Gastroesophageal sphincter (tissue), 4 donors: ENCODE measurements at regions not wholly inside any gene's neighbourhood (a gene's known extent, or its start where the extent isn't known, plus 50 kb on each side); places are given as distances from the start of the nearest gene placed in this dataset.

Source experiments
- ATAC-seq: fragments of 150-250 bp; one replicate; pipeline ENCODE4 v1.9.1; 2016; ENCODE audit warnings: mild to moderate bottlenecking, moderate library complexity
- H3K27ac ChIP-seq, 4 donors: fragments of 200-600 bp; sonication (generic) in 3 of 4; 1 replicate in 3 of 4; 2 replicates in 1 of 4; pipeline ENCODE4 v1.5.1; 2016 to 2019
- H3K27me3 ChIP-seq: fragments of 200-600 bp; sonication (generic); one replicate; pipeline ENCODE4 v1.5.1; 2019
- H3K36me3 ChIP-seq, 2 donors: fragments of 200-600 bp; sonication (generic); one replicate each; pipeline ENCODE4 v1.5.1; 2019; ENCODE audit warnings: control low read depth in 1 of 2
- H3K4me1 ChIP-seq, 3 donors: fragments of 200-600 bp; sonication (generic); 1 replicate in 2 of 3; 2 replicates in 1 of 3; pipeline ENCODE4 v1.5.1; 2016 to 2019; ENCODE audit warnings: control low read depth in 2 of 3
- H3K4me3 ChIP-seq, 2 donors: fragments of 200-600 bp; sonication (generic); one replicate each; pipeline ENCODE4 v1.5.1; 2019; ENCODE audit warnings: mild to moderate bottlenecking in 1 of 2, moderate library complexity in 1 of 2
- H3K9me3 ChIP-seq, 3 donors: fragments of 200-600 bp; sonication (generic); one replicate each; pipeline ENCODE4 v1.5.1; 2017 to 2019; ENCODE audit warnings: control low read depth in 2 of 3
- EP300 ChIP-seq: sonication (generic); formaldehyde crosslinking; IDR thresholded peaks from one replicate; pipeline ENCODE4 v1.6.1; 2017; ENCODE audit warnings: antibody characterized with exemption, mild to moderate bottlenecking
- POLR2A ChIP-seq, 2 donors: fragments of 450-650 bp; IDR thresholded peaks; one replicate each; pipeline ENCODE4 v1.6.1; 2017; ENCODE audit warnings: antibody characterized with exemption in 2 of 2, mild to moderate bottlenecking in 2 of 2, moderate library complexity in 1 of 2
- POLR2AphosphoS5 ChIP-seq: sonication (generic); formaldehyde crosslinking; IDR thresholded peaks from one replicate; pipeline ENCODE4 v1.6.1; 2017; ENCODE audit warnings: antibody characterized with exemption
- WGBS, 2 donors: methylation state at CpG; one replicate each; pipeline ENCODE4 v1.1.5; 2018; ENCODE audit warnings: low coverage in 1 of 2; 5-methylcytosine and 5-hydroxymethylcytosine counted together
- TF ChIP-seq, protein P1 (sequence below), 4 experiments: fragments of 200-600 bp in 2 of 4; fragments of 450-650 bp in 2 of 4; sonication (generic) in 1 of 4; IDR thresholded peaks; one replicate each; pipeline ENCODE4 v1.5.1; 2017 to 2019; ENCODE audit warnings: antibody characterized with exemption in 4 of 4, mild to moderate bottlenecking in 2 of 4, moderate library complexity in 2 of 4

DNA sequence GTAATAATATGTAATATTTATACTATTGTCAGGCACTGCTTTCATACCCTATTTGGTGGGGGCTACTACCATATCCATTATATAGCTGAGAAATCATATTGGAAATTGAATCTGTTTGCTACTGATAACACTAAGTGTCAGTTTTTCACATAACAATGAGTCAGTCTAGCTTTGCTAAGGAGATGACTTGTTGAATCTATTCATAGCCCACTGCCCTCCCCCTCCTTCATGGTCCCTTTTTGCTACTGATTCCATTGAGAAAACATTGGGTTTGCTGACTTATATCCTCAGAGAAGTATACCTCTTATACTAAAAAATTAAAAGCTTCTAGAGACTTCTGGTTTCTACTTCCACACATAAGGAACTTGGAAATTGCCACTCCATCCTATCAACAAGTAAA, 1898.4 kb downstream of the STIM2 start:
- Histone ChIP-seq H3K36me3 (no peaks in the 10 kb centered on the region), H3K27ac (no peak overlapping the region), H3K4me3 (no peak overlapping the region), H3K27me3 (no peaks in the 10 kb centered on the region), H3K9me3 (no peaks in the 10 kb centered on the region), H3K4me1 (no peaks in the 10 kb centered on the region)
- no peak for ATAC-seq
- no peak for TF ChIP-seq EP300
- TF ChIP-seq, protein P1, sequence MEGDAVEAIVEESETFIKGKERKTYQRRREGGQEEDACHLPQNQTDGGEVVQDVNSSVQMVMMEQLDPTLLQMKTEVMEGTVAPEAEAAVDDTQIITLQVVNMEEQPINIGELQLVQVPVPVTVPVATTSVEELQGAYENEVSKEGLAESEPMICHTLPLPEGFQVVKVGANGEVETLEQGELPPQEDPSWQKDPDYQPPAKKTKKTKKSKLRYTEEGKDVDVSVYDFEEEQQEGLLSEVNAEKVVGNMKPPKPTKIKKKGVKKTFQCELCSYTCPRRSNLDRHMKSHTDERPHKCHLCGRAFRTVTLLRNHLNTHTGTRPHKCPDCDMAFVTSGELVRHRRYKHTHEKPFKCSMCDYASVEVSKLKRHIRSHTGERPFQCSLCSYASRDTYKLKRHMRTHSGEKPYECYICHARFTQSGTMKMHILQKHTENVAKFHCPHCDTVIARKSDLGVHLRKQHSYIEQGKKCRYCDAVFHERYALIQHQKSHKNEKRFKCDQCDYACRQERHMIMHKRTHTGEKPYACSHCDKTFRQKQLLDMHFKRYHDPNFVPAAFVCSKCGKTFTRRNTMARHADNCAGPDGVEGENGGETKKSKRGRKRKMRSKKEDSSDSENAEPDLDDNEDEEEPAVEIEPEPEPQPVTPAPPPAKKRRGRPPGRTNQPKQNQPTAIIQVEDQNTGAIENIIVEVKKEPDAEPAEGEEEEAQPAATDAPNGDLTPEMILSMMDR (IDR thresholded peaks at IDR 0.05): no peak
- no peak for TF ChIP-seq POLR2A (IDR thresholded peaks at IDR 0.05)
- no peak for TF ChIP-seq POLR2AphosphoS5

DNA sequence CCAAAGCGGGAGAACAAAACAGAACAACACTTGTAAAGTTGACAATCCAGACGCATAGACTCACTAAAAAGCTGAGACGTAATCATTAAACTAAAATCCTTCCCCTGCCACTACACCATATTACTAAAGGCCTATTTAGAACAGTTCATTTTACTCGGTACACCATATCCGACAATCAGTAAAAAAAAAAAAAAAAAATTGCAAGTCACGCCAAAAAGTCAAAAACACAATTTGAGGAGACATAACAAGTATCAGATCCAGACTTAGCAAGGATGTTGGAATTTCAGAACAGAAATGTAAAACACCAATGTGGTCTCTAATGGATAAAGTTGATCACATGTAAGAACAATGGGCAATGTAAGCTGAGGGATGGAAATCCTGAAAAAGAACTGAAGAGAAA, 1899.4 kb downstream of the STIM2 start:
- WGBS, 2 donors: 93 to 100% methylated on average over 3 of the region's 6 CpGs

DNA sequence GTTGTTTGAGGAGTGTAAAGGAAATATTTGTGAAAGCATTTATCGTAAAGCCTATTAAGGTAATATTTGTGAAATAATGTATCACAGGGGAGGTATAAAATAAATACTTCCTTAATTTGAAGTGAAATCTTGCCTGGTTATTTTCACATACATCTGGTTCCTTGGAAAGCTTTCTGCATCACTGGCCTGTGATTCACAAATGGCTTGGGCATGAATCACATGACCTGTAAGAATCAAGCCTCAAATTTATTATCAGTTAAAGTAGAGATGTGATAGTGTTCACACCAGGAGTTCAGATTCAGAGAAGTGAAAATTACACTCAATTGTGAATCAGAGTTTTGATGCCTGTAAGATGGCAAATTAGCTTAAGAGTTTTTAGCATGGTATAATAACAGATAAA, 1911.4 kb downstream of the STIM2 start:
- H3K4me3 ChIP-seq: no peak overlapping the region
- ATAC-seq: no peak

More for the DNA sequence above, 1899.4 kb downstream of the STIM2 start:
- H3K4me3 ChIP-seq: no peak overlapping the region
- ATAC-seq: no peak
- no peaks in the 10 kb centered on the region for H3K9me3 ChIP-seq
- H3K27ac ChIP-seq: no peak overlapping the region
- H3K36me3 ChIP-seq: no peaks in the 10 kb centered on the region
- TF ChIP-seq, protein P1 (IDR thresholded peaks at IDR 0.05): no peak
- TF ChIP-seq POLR2A (IDR thresholded peaks at IDR 0.05): no peak
- TF ChIP-seq EP300: no peak
- no peak for TF ChIP-seq POLR2AphosphoS5
- H3K27me3 ChIP-seq: no peaks in the 10 kb centered on the region
- H3K4me1 ChIP-seq: no peaks in the 10 kb centered on the region

DNA sequence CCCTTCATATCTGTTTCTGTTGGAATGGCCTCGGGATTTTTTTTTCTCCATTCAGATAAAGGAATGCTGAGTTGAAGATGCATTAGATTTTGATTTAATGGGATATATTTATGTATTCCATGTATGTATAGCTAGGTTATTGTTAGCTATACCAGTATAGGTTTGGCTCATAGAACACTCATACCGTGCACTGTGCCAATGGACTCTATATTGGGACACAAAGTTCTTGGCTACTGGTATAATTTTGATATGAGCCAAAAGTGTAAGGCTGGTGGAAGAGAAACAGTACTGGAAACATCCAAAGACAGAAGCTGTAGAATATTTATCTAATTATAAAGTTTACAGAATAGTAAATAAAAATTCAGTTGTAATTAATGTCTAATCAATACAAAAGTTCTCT, 1912.1 kb downstream of the STIM2 start:
- no peak for ATAC-seq
- 28 to 58% methylated on average over 2 of the region's 2 CpGs for WGBS, 2 donors
- H3K9me3 ChIP-seq: no peaks in the 10 kb centered on the region
- no peaks in the 10 kb centered on the region for H3K27me3 ChIP-seq
- H3K36me3 ChIP-seq: no peaks in the 10 kb centered on the region
- no peak overlapping the region for H3K27ac ChIP-seq
- TF ChIP-seq, protein P1 (IDR thresholded peaks at IDR 0.05): no peak
- TF ChIP-seq EP300 (no peak), POLR2A (IDR thresholded peaks at IDR 0.05) (no peak), POLR2AphosphoS5 (no peak)
- no peaks in the 10 kb centered on the region for H3K4me1 ChIP-seq
- no peak overlapping the region for H3K4me3 ChIP-seq

More for the DNA sequence above, 1911.4 kb downstream of the STIM2 start:
- 17 to 25% methylated on average over 1 of the region's 1 CpG for WGBS, 2 donors
- no peaks in the 10 kb centered on the region for H3K9me3 ChIP-seq
- H3K27ac ChIP-seq: no peak overlapping the region
- TF ChIP-seq EP300 (no peak), POLR2A (IDR thresholded peaks at IDR 0.05) (no peak), POLR2AphosphoS5 (no peak)
- TF ChIP-seq, protein P1 (IDR thresholded peaks at IDR 0.05): no peak
- no peaks in the 10 kb centered on the region for H3K4me1 ChIP-seq
- no peaks in the 10 kb centered on the region for H3K27me3 ChIP-seq
- no peaks in the 10 kb centered on the region for H3K36me3 ChIP-seq

DNA sequence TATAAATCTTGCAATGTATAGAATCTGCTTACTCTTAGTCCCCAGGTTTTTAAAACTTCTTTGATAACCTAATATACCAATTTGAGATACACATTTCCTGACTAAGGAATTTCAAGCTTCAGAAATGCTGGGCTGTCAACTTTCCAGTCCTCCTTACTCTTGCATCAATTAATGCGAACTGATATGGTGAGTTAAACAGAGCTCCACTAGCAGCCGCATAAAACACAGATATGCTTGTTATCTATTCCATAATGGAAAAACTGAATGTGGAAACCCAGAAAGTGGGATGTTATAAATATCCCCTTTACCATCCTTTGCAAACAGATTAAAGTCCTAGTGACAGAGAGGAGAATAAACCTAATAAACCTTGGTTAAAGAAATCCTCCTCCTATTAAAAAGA, 1913.7 kb downstream of the STIM2 start:
- 35 to 86% methylated on average over 2 of the region's 2 CpGs for WGBS, 2 donors
- no peaks in the 10 kb centered on the region for H3K36me3 ChIP-seq
- no peak for ATAC-seq
- TF ChIP-seq, protein P1 (IDR thresholded peaks at IDR 0.05): no peak
- no peak for TF ChIP-seq POLR2A (IDR thresholded peaks at IDR 0.05)
- TF ChIP-seq POLR2AphosphoS5: no peak
- TF ChIP-seq EP300: no peak
- no peaks in the 10 kb centered on the region for H3K27me3 ChIP-seq
- H3K4me1 ChIP-seq: no peaks in the 10 kb centered on the region
- H3K27ac ChIP-seq: no peak overlapping the region
- H3K9me3 ChIP-seq: no peaks in the 10 kb centered on the region
- no peak overlapping the region for H3K4me3 ChIP-seq
